Naive thymus-derived CD4-positive, alpha-beta T cell (primary cell): ENCODE measurements at regions not wholly inside any gene's neighbourhood (a gene's known extent, or its start where the extent isn't known, plus 50 kb on each side); places are given as distances from the start of the nearest gene placed in this dataset.
A peak's percentile ranks its signal among the peaks of the same experiment; 100 is the strongest.

Source experiments
- ATAC-seq: fragments of 150-1000 bp; cut with Tn5 transposase; 2 replicates; pipeline ENCODE4 v1.10.0; 2021; ENCODE audit warnings: mild to moderate bottlenecking, moderate library complexity
- CTCF ChIA-PET: fragments of 350-600 bp; sonication (Branson Sonifier 250); formaldehyde crosslinking; loops from one replicate; lab custom pipeline; 2021; ENCODE audit warnings: antibody characterized with exemption; lab: Charles Lee
- POLR2A ChIA-PET: fragments of 350-600 bp; sonication (Branson Sonifier 250); formaldehyde crosslinking; loops from one replicate; lab custom pipeline; 2021; ENCODE audit warnings: antibody characterized with exemption, inconsistent platforms; lab: Charles Lee
- DNase-seq, 9 donors: peaks; one replicate each; pipeline versions ENCODE4 v3.0.0 to v3.0.0-alpha.2; 2020 to 2022; ENCODE audit warnings: mixed read lengths in 1 of 9
- H3K27ac ChIP-seq: one replicate; pipeline ENCODE4 v1.7.0; 2013; ENCODE audit warnings: mild to moderate bottlenecking, low read depth, low read length, moderate library complexity
- H3K27me3 ChIP-seq, 2 donors: one replicate each; pipeline ENCODE4 v1.7.0; 2013; ENCODE audit warnings: low read length in 2 of 2, mild to moderate bottlenecking in 2 of 2, moderate library complexity in 2 of 2; ENCODE audit not compliant: control insufficient read depth in 2 of 2, insufficient read depth in 2 of 2
- H3K36me3 ChIP-seq, 3 experiments: 1 replicate in 2 of 3; 2 replicates in 1 of 3; pipeline ENCODE4 v1.7.0; 2013; ENCODE audit warnings: low read length in 3 of 3, mild to moderate bottlenecking in 3 of 3, moderate library complexity in 1 of 3; ENCODE audit not compliant: insufficient read depth in 3 of 3, control insufficient read depth in 2 of 3
- H3K4me1 ChIP-seq, 2 donors: one replicate each; pipeline ENCODE4 v1.7.0; 2013; ENCODE audit warnings: low read length in 2 of 2, mild to moderate bottlenecking in 2 of 2, moderate library complexity in 1 of 2; ENCODE audit not compliant: control insufficient read depth in 2 of 2, insufficient read depth in 2 of 2
- H3K4me3 ChIP-seq: 2 replicates; pipeline ENCODE4 v1.7.0; 2013; ENCODE audit warnings: mild to moderate bottlenecking, low read length
- H3K9me3 ChIP-seq, 3 experiments: 1 replicate in 2 of 3; 2 replicates in 1 of 3; pipeline ENCODE4 v1.7.0; 2013; ENCODE audit warnings: low read length in 3 of 3; ENCODE audit not compliant: control insufficient read depth in 2 of 3
- H3K27ac Mint-ChIP-seq, 9 donors: one replicate each; pipeline ENCODE4 v1.8.0; 2020 to 2022; ENCODE audit warnings: mixed read lengths in 9 of 9, mild to moderate bottlenecking in 8 of 9, moderate library complexity in 5 of 9, inconsistent platforms in 2 of 9
- H3K27me3 Mint-ChIP-seq, 5 donors: one replicate each; pipeline ENCODE4 v1.8.0; 2021 to 2022; ENCODE audit warnings: mixed read lengths in 5 of 5, mild to moderate bottlenecking in 1 of 5
- H3K36me3 Mint-ChIP-seq, 5 donors: one replicate each; pipeline ENCODE4 v1.8.0; 2020 to 2022; ENCODE audit warnings: mixed read lengths in 5 of 5, mild to moderate bottlenecking in 3 of 5, inconsistent platforms in 1 of 5
- H3K4me1 Mint-ChIP-seq, 7 donors: one replicate each; pipeline ENCODE4 v1.8.0; 2020 to 2022; ENCODE audit warnings: mixed read lengths in 7 of 7, mild to moderate bottlenecking in 3 of 7, inconsistent platforms in 1 of 7
- H3K4me3 Mint-ChIP-seq, 10 donors: one replicate each; pipeline ENCODE4 v1.8.0; 2020 to 2022; ENCODE audit warnings: mild to moderate bottlenecking in 10 of 10, mixed read lengths in 10 of 10, moderate library complexity in 6 of 10, inconsistent platforms in 2 of 10
- H3K9me3 Mint-ChIP-seq, 11 donors: one replicate each; pipeline ENCODE4 v1.8.0; 2020 to 2022; ENCODE audit warnings: mixed read lengths in 11 of 11, mild to moderate bottlenecking in 4 of 11, inconsistent platforms in 1 of 11, moderate library complexity in 1 of 11
- intact Hi-C, 2 donors: fragments of 100-400 bp; cut with micrococcal nuclease; formaldehyde crosslinking; loops; one replicate each; pipeline ENCODE4 v1.15.1; 2023

DNA sequence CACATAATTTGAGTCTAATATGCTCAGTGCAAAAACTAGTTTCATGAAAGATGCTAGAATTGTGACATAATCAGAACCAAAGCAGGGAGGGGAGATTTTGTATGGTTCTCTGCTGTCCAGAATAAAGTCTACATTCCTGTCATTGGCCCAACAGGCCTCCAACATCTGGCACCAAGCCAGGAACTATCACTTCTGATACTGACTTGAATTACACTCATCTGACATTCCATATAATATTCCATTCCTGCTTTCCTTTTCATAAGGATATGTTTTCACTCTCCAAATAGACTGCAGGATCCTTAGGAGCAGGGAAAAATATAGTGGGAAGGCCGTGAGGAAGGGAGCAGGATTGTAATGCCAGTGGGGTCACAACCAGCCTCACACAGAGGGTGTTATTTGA lies 84.6 kb upstream of the BTN3A2 start:
- Mint-ChIP-seq H3K9me3 (peaks cover 0 to 5% (median 0%) of the 10 kb centered on the region in 11 donors), H3K27ac (peak overlapping the region in 1 of 9 donors; percentile 5), H3K27me3 (peaks cover 0 to 3% (median 0%) of the 10 kb centered on the region in 5 donors), H3K4me3 (no peak overlapping the region), H3K4me1 (peaks cover 7 to 55% (median 30%) of the 10 kb centered on the region in 7 donors), H3K36me3 (peaks cover 7 to 18% (median 10%) of the 10 kb centered on the region in 5 donors)
- Histone ChIP-seq H3K9me3 (no peaks in the 10 kb centered on the region), H3K27me3 (no peaks in the 10 kb centered on the region), H3K4me3 (no peak overlapping the region), H3K27ac (no peak overlapping the region), H3K36me3 (peaks cover 0 to 3% (median 0%) of the 10 kb centered on the region in 3 experiments), H3K4me1 (peaks cover 0 to 8% of the 10 kb centered on the region in 2 donors)
- ATAC-seq (no peak), DNase-seq (no peak)
- POLR2A ChIA-PET: interaction anchor here (1.1 to 6.0 kb wide), 4 partner anchors 8 to 82 kb away, joined by 3 to 362 read pairs (median 4); a partner anchor contains a TSS
- CTCF ChIA-PET: no interaction called here
- intact Hi-C loops: loop anchor here (10.0 kb wide), 2 partner anchors 1474 to 1554 kb away; a partner anchor contains a TSS

- Histone ChIP-seq H3K27ac (peak overlapping the region; percentile 91), H3K9me3 (no peaks in the 10 kb centered on the region), H3K27me3 (no peaks in the 10 kb centered on the region), H3K4me3 (peak overlapping the region; percentile 88), H3K36me3 (peaks cover 0 to 3% (median 0%) of the 10 kb centered on the region in 3 experiments), H3K4me1 (peaks cover 0 to 8% of the 10 kb centered on the region in 2 donors)
- H3K27me3 Mint-ChIP-seq: peaks cover 0 to 9% (median 5%) of the 10 kb centered on the region in 5 donors
- CTCF ChIA-PET: interaction anchor here (0.7 to 2.0 kb wide), 7 partner anchors 11 to 136 kb away, joined by 3 to 17 read pairs (median 4); a partner anchor contains a TSS
- H3K27ac Mint-ChIP-seq: peak overlapping the region; percentile 91 to 100 (median 98)
- H3K9me3 Mint-ChIP-seq: peaks cover 0 to 21% (median 5%) of the 10 kb centered on the region in 11 donors
- peak overlapping the region; percentile 86 to 96 (median 90) for H3K4me3 Mint-ChIP-seq
- peaks cover 7 to 23% (median 15%) of the 10 kb centered on the region in 5 donors for H3K36me3 Mint-ChIP-seq
- intact Hi-C loops: loop anchor here (1.0 to 10.0 kb wide), 30 partner anchors 11 to 1608 kb away; a partner anchor contains a TSS
- POLR2A ChIA-PET: interaction anchor here (0.6 to 6.0 kb wide), 71 partner anchors 12 to 1609 kb away, joined by 3 to 362 read pairs (median 5); a partner anchor contains a TSS
- H3K4me1 Mint-ChIP-seq: peaks cover 7 to 51% (median 33%) of the 10 kb centered on the region in 7 donors
- DNase-seq: peak; percentile 30 to 74 (median 64)
- peak; percentile 19 for ATAC-seq
Measured at GRCh38 chr6:26284537-26285142, 80.4 kb upstream of the BTN3A2 start.

DNA sequence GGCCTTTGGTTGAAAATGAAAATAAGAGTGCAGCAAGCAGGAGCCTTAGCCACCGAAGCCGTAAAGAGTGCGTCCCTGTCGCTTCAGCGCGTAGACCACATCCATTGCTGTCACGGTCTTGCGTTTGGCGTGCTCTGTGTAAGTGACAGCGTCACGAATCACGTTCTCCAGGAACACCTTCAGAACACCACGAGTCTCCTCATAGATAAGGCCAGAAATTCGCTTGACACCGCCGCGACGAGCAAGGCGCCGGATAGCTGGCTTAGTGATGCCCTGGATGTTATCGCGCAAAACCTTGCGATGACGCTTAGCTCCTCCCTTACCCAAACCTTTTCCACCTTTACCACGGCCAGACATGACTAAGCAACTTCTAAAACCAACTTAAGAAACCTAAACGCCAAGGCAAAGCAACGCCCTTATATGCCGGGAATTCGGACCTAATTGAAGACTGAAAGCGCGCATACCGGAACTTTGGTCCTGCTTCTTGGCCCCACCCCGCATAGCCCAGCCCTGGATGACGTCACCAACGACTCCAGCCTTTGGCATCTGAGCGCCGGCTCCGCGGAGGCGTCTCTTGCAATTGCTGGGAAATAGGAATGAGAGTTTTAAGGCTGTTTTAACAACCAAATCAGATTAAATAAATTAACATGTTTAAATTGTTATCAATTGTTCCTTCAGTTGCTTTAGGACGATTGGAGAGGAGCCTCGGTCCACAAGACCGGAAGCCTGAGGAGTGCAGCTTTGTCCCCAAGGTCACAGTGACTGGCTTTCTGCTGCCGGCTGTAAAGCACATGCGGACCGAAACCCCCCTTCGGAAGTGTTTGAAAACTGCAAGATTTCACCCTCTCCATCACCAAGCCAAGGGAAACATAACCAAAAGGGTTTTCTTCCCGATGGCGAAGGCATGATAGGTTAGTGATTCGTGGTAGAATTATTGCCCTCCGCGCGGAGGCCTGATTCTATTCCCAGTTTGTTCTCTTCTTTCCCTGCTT lies 79.6 kb upstream of the BTN3A2 start:
- Mint-ChIP-seq H3K4me1 (peaks cover 7 to 48% (median 33%) of the 10 kb centered on the region in 7 donors), H3K27ac (peak overlapping the region; percentile 91 to 100 (median 98)), H3K27me3 (peaks cover 0 to 9% (median 5%) of the 10 kb centered on the region in 5 donors), H3K4me3 (peak overlapping the region; percentile 86 to 96 (median 90)), H3K36me3 (peaks cover 5 to 23% (median 14%) of the 10 kb centered on the region in 5 donors), H3K9me3 (peaks cover 0 to 21% (median 5%) of the 10 kb centered on the region in 11 donors)
- POLR2A ChIA-PET: interaction anchor here (0.6 to 6.0 kb wide), 69 partner anchors 12 to 1608 kb away, joined by 3 to 362 read pairs (median 5); a partner anchor contains a TSS
- H3K27ac ChIP-seq: peak overlapping the region; percentile 91
- H3K4me1 ChIP-seq: peaks cover 0 to 8% of the 10 kb centered on the region in 2 donors
- CTCF ChIA-PET: interaction anchor here (0.7 to 2.0 kb wide), 7 partner anchors 12 to 162 kb away, joined by 3 to 17 read pairs (median 4); a partner anchor contains a TSS
- peaks cover 0 to 3% (median 0%) of the 10 kb centered on the region in 3 experiments for H3K36me3 ChIP-seq
- H3K4me3 ChIP-seq: peak overlapping the region; percentile 88
- intact Hi-C loops: loop anchor here (1.0 to 10.0 kb wide), 35 partner anchors 12 to 1607 kb away; partner anchors contain the start of genes ABT1 (in 1 of the 2) and BTN3A2 (in 1 of the 2)
- no peaks in the 10 kb centered on the region for H3K27me3 ChIP-seq
- ATAC-seq (peak; percentile 91), DNase-seq (peak; percentile 72 to 97 (median 92))
- H3K9me3 ChIP-seq: no peaks in the 10 kb centered on the region

- H3K27ac Mint-ChIP-seq: peak overlapping the region; percentile 91 to 100 (median 98)
Measured at GRCh38 chr6:26286168-26286877, 78.7 kb upstream of the BTN3A2 start.

GRCh38 chr6:26288155-26288554 lies 76.8 kb upstream of the BTN3A2 start:
- Histone ChIP-seq H3K4me1 (peaks cover 0 to 8% of the 10 kb centered on the region in 2 donors), H3K4me3 (no peak overlapping the region), H3K27me3 (no peaks in the 10 kb centered on the region), H3K9me3 (no peaks in the 10 kb centered on the region), H3K36me3 (no peaks in the 10 kb centered on the region), H3K27ac (no peak overlapping the region)
- Mint-ChIP-seq H3K27me3 (peaks cover 0 to 9% (median 5%) of the 10 kb centered on the region in 5 donors), H3K36me3 (peaks cover 0 to 6% (median 0%) of the 10 kb centered on the region in 5 donors), H3K27ac (peak overlapping the region in 1 of 9 donors; percentile 68), H3K4me3 (no peak overlapping the region), H3K9me3 (peaks cover 0 to 19% (median 5%) of the 10 kb centered on the region in 11 donors), H3K4me1 (peaks cover 3 to 25% (median 18%) of the 10 kb centered on the region in 7 donors)
- no peak for ATAC-seq
- intact Hi-C loops: loop anchor here (5.0 to 10.0 kb wide), 4 partner anchors 184 to 1604 kb away; a partner anchor contains a TSS
- POLR2A ChIA-PET: interaction anchor here (0.8 to 2.1 kb wide), 7 partner anchors 14 to 1853 kb away, joined by 3 to 9 read pairs (median 5); a partner anchor contains a TSS
- CTCF ChIA-PET: no interaction called here
- DNase-seq: no peak

More at GRCh38 chr6:26286168-26286877, 78.7 kb upstream of the BTN3A2 start:
- Histone ChIP-seq H3K4me1 (peaks cover 0 to 8% of the 10 kb centered on the region in 2 donors), H3K27ac (peak overlapping the region; percentile 91), H3K27me3 (no peaks in the 10 kb centered on the region), H3K9me3 (no peaks in the 10 kb centered on the region), H3K4me3 (peak overlapping the region; percentile 88), H3K36me3 (no peaks in the 10 kb centered on the region)
- H3K27me3 Mint-ChIP-seq: peaks cover 0 to 9% (median 5%) of the 10 kb centered on the region in 5 donors
- intact Hi-C loops: loop anchor here (1.0 to 10.0 kb wide), 11 partner anchors 19 to 1606 kb away; partner anchors contain the start of genes ABT1 (in 1 of the 2) and BTN3A2 (in 1 of the 2)
- peaks cover 0 to 19% (median 5%) of the 10 kb centered on the region in 11 donors for H3K9me3 Mint-ChIP-seq
- peak; percentile 58 to 88 (median 85) for DNase-seq
- ChIA-PET POLR2A (interaction anchor here (0.9 to 6.0 kb wide), 29 partner anchors 14 to 1607 kb away, joined by 3 to 362 read pairs (median 15); a partner anchor contains a TSS), CTCF (interaction anchor here (1.4 kb wide), 1 partner anchor 162 kb away, joined by 4 read pairs; a partner anchor contains a TSS)
- H3K4me1 Mint-ChIP-seq: peaks cover 7 to 39% (median 31%) of the 10 kb centered on the region in 7 donors
- ATAC-seq: no peak
- H3K36me3 Mint-ChIP-seq: peaks cover 0 to 14% (median 6%) of the 10 kb centered on the region in 5 donors
- peak overlapping the region; percentile 86 to 96 (median 90) for H3K4me3 Mint-ChIP-seq
